ENCODE measurements at regions not wholly inside any gene's neighbourhood (a gene's known extent, or its start where the extent isn't known, plus 50 kb on each side); places are given as distances from the start of the nearest gene placed in this dataset.

DNA sequence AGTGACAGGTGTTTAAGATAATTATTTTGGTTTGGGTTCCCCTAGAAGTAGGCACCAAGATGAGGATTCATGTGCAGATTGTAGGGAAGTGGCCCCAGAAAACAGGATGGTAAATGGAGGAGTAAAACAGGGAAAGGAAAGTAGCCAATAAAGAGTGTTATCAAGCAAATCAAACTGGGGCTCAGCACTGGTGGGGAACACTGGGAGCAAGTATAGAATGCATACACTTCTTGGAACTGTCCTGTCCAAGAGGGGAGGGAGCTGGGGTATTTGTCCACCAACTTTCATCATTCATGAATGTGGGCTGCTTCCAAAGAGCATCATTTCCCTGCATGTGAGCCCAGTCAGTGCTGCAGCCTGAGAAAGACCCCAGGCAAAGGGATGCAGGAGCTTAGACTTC is 215.7 kb upstream of the IRX5 start:
- Mint-ChIP-seq H3K4me3 (no peak overlapping the region), H3K27me3 (no peaks in the 10 kb centered on the region), H3K27ac (no peak overlapping the region), H3K9me3 (no peaks in the 10 kb centered on the region), H3K36me3 (ENCODE audit: low read depth) (no peaks in the 10 kb centered on the region), H3K4me1 (ENCODE audit: low read depth) (no peaks in the 10 kb centered on the region)
- ChIA-PET POLR2A (no interaction called here), CTCF (no interaction called here)
- DNase-seq (no peak), ATAC-seq (ENCODE audit: poor library complexity) (no peak)
- no peak overlapping the region for H3K4me3 ChIP-seq (ENCODE audit: low read length)
- intact Hi-C loops (cut with DNase I, micrococcal nuclease) = no loop called here
- H3K27me3 ChIP-seq (ENCODE audit: control insufficient read depth in 1 of 2, insufficient read depth in 2 of 2, low read length in 2 of 2) = no peaks in the 10 kb centered on the region
- H3K9me3 ChIP-seq (ENCODE audit: control insufficient read depth in 1 of 2, insufficient read depth in 1 of 2, low read length in 2 of 2) = no peaks in the 10 kb centered on the region
- no peak overlapping the region for H3K27ac ChIP-seq (ENCODE audit: low read depth in 1 of 2, low read length in 2 of 2)
- TF ChIP-seq, protein P1, sequence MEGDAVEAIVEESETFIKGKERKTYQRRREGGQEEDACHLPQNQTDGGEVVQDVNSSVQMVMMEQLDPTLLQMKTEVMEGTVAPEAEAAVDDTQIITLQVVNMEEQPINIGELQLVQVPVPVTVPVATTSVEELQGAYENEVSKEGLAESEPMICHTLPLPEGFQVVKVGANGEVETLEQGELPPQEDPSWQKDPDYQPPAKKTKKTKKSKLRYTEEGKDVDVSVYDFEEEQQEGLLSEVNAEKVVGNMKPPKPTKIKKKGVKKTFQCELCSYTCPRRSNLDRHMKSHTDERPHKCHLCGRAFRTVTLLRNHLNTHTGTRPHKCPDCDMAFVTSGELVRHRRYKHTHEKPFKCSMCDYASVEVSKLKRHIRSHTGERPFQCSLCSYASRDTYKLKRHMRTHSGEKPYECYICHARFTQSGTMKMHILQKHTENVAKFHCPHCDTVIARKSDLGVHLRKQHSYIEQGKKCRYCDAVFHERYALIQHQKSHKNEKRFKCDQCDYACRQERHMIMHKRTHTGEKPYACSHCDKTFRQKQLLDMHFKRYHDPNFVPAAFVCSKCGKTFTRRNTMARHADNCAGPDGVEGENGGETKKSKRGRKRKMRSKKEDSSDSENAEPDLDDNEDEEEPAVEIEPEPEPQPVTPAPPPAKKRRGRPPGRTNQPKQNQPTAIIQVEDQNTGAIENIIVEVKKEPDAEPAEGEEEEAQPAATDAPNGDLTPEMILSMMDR (IDR thresholded peaks at IDR 0.05) = no peak
- H3K36me3 ChIP-seq (ENCODE audit: insufficient read depth, low read length) = no peaks in the 10 kb centered on the region
- H3K4me1 ChIP-seq (ENCODE audit: insufficient read depth, low read length) = no peaks in the 10 kb centered on the region

DNA sequence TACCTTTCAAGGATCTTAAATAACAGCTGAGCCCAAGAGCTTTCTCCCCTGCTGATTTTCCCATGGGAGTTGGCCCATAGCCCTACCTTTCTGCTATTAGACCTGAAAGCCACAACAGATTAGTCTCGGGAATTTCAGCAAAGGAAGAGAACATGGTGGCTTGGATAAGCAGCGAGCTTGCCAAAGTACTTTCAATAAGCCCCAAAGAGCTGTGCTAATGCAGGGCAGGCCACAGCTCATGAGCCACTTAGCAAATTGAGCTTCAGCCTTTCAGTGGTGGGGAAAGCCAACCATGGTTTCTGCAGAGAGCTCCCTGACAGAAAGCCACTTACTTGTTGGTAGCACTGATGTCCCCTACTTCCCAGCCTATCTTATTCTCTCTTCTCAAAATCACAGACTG is 217.8 kb upstream of the IRX5 start:
- Mint-ChIP-seq H3K4me3 (no peak overlapping the region), H3K36me3 (ENCODE audit: low read depth) (no peaks in the 10 kb centered on the region), H3K27ac (no peak overlapping the region), H3K4me1 (ENCODE audit: low read depth) (no peaks in the 10 kb centered on the region), H3K27me3 (no peaks in the 10 kb centered on the region), H3K9me3 (no peaks in the 10 kb centered on the region)
- H3K9me3 ChIP-seq (ENCODE audit: control insufficient read depth in 1 of 2, insufficient read depth in 1 of 2, low read length in 2 of 2) = no peaks in the 10 kb centered on the region
- no peak overlapping the region for H3K4me3 ChIP-seq (ENCODE audit: low read length)
- H3K27ac ChIP-seq (ENCODE audit: low read depth in 1 of 2, low read length in 2 of 2) = no peak overlapping the region
- no peak for ATAC-seq (ENCODE audit: poor library complexity)
- TF ChIP-seq, protein P1 (IDR thresholded peaks at IDR 0.05) = no peak
- ChIA-PET CTCF (no interaction called here), POLR2A (no interaction called here)
- no peak for DNase-seq
- no peaks in the 10 kb centered on the region for H3K27me3 ChIP-seq (ENCODE audit: control insufficient read depth in 1 of 2, insufficient read depth in 2 of 2, low read length in 2 of 2)
- H3K4me1 ChIP-seq (ENCODE audit: insufficient read depth, low read length) = no peaks in the 10 kb centered on the region
- intact Hi-C loops (cut with DNase I, micrococcal nuclease) = no loop called here
- H3K36me3 ChIP-seq (ENCODE audit: insufficient read depth, low read length) = no peaks in the 10 kb centered on the region

DNA sequence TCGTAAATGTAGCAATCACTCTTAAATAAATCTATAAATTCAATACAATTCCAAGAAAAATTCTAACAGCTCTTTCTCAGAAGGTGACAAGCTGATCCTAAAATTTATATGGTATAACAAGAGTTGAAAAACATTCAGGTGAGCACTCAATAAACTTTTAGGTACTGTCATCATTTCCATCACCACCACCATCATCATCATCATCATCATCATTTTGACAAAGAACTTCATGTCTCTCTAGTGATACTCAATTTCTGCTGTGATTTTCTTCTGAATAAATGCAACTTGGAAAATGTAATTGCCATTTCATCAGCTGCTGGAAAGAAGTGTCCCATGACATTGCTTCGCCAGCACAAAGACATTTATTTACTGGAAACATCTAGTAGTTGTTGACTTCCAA is 222.9 kb upstream of the IRX5 start:
- Mint-ChIP-seq H3K27me3 (no peaks in the 10 kb centered on the region), H3K4me3 (no peak overlapping the region), H3K9me3 (no peaks in the 10 kb centered on the region), H3K27ac (no peak overlapping the region), H3K4me1 (ENCODE audit: low read depth) (no peaks in the 10 kb centered on the region), H3K36me3 (ENCODE audit: low read depth) (no peaks in the 10 kb centered on the region)
- Histone ChIP-seq H3K4me1 (ENCODE audit: insufficient read depth, low read length) (no peaks in the 10 kb centered on the region), H3K27ac (ENCODE audit: low read depth in 1 of 2, low read length in 2 of 2) (no peak overlapping the region), H3K27me3 (ENCODE audit: control insufficient read depth in 1 of 2, insufficient read depth in 2 of 2, low read length in 2 of 2) (no peaks in the 10 kb centered on the region), H3K36me3 (ENCODE audit: insufficient read depth, low read length) (no peaks in the 10 kb centered on the region), H3K9me3 (ENCODE audit: control insufficient read depth in 1 of 2, insufficient read depth in 1 of 2, low read length in 2 of 2) (no peaks in the 10 kb centered on the region), H3K4me3 (ENCODE audit: low read length) (no peak overlapping the region)
- CTCF ChIA-PET = no interaction called here
- TF ChIP-seq, protein P1 (IDR thresholded peaks at IDR 0.05) = no peak
- DNase-seq (no peak), ATAC-seq (ENCODE audit: poor library complexity) (no peak)
- intact Hi-C loops (cut with DNase I, micrococcal nuclease) = no loop called here
- POLR2A ChIA-PET = no interaction called here

Measured in CD4-positive, alpha-beta T cell (primary cell).